GM10266 (cell line): ENCODE measurements at regions not wholly inside any gene's neighbourhood (a gene's known extent, or its start where the extent isn't known, plus 50 kb on each side); places are given as distances from the start of the nearest gene placed in this dataset.
A peak's percentile ranks its signal among the peaks of the same experiment; 100 is the strongest.

Experiments
- DNase-seq: peaks from one replicate; pipeline ENCODE4 v3.0.0; 2012; ENCODE audit errors: extremely low spot score
- TF ChIP-seq, protein P1 (sequence below): IDR thresholded peaks from 2 replicates; pipeline ENCODE4 v1.5.1; 2012; ENCODE audit warnings: mild to moderate bottlenecking, low read depth; ENCODE audit not compliant: control insufficient read depth, insufficient read depth; ENCODE audit errors: missing control alignments

- DNase-seq: no peak
- TF ChIP-seq, protein P1, sequence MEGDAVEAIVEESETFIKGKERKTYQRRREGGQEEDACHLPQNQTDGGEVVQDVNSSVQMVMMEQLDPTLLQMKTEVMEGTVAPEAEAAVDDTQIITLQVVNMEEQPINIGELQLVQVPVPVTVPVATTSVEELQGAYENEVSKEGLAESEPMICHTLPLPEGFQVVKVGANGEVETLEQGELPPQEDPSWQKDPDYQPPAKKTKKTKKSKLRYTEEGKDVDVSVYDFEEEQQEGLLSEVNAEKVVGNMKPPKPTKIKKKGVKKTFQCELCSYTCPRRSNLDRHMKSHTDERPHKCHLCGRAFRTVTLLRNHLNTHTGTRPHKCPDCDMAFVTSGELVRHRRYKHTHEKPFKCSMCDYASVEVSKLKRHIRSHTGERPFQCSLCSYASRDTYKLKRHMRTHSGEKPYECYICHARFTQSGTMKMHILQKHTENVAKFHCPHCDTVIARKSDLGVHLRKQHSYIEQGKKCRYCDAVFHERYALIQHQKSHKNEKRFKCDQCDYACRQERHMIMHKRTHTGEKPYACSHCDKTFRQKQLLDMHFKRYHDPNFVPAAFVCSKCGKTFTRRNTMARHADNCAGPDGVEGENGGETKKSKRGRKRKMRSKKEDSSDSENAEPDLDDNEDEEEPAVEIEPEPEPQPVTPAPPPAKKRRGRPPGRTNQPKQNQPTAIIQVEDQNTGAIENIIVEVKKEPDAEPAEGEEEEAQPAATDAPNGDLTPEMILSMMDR: no peak
Measured at GRCh38 chr1:59006932-59007331, 223.1 kb upstream of the JUN start.

GRCh38 chr1:59007429-59007819 lies 223.6 kb upstream of the JUN start:
- DNase-seq: no peak
- TF ChIP-seq, protein P1: no peak

GRCh38 chr1:59007820-59008598 lies 224.2 kb upstream of the JUN start:
- DNase-seq: peak; percentile 14
- TF ChIP-seq, protein P1: no peak

- no peak for DNase-seq
- TF ChIP-seq, protein P1: no peak
Measured at GRCh38 chr1:59008599-59009347, 224.9 kb upstream of the JUN start.

- no peak for DNase-seq
- TF ChIP-seq, protein P1: no peak
Measured at GRCh38 chr1:59011663-59012062, 227.8 kb upstream of the JUN start.

DNA sequence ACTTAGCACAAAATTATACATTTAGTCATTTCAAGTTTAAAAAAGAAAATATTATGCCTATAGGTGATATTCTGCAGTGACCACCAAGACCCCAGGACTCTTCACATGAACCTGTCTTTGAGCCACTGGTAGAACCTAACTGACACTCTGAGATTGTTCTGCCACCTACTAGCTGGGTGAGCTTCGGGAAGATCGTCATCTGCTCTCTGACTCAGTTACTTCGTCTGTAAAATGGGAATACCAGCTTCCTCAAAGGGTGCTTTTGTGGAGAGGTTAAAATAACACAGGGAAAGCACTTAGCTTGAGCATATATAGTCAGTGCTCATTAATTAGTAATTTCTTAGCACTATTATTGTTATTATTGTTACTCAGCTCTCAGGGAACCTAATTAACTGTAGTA lies 228.5 kb upstream of the JUN start:
- no peak for DNase-seq
- TF ChIP-seq, protein P1: no peak
